Naive B cell (primary cell): ENCODE measurements at regions not wholly inside any gene's neighbourhood (a gene's known extent, or its start where the extent isn't known, plus 50 kb on each side); places are given as distances from the start of the nearest gene placed in this dataset.

Experiments used
- ATAC-seq, 2 donors: fragments of 150-1000 bp; cut with Tn5 transposase; 2 replicates each; pipeline ENCODE4 v1.10.0; 2021; ENCODE audit warnings: low read depth in 2 of 2, mild to moderate bottlenecking in 2 of 2, moderate library complexity in 2 of 2
- DNase-seq: peaks from one replicate; pipeline ENCODE4 v3.0.0; 2022
- H3K27ac Mint-ChIP-seq, 6 donors: one replicate each; pipeline ENCODE4 v1.8.0; 2020 to 2022; ENCODE audit warnings: mild to moderate bottlenecking in 6 of 6, mixed read lengths in 6 of 6, moderate library complexity in 5 of 6, inconsistent platforms in 2 of 6
- H3K27me3 Mint-ChIP-seq, 3 donors: one replicate each; pipeline ENCODE4 v1.8.0; 2021 to 2022; ENCODE audit warnings: mixed read lengths in 3 of 3, mild to moderate bottlenecking in 1 of 3
- H3K36me3 Mint-ChIP-seq, 2 donors: one replicate each; pipeline ENCODE4 v1.8.0; 2020 to 2022; ENCODE audit warnings: mixed read lengths in 2 of 2, inconsistent platforms in 1 of 2, mild to moderate bottlenecking in 1 of 2
- H3K4me1 Mint-ChIP-seq, 3 donors: one replicate each; pipeline ENCODE4 v1.8.0; 2020 to 2022; ENCODE audit warnings: mixed read lengths in 3 of 3, inconsistent platforms in 1 of 3, mild to moderate bottlenecking in 1 of 3, moderate library complexity in 1 of 3
- H3K4me3 Mint-ChIP-seq, 8 donors: one replicate each; pipeline ENCODE4 v1.8.0; 2020 to 2022; ENCODE audit warnings: mild to moderate bottlenecking in 8 of 8, mixed read lengths in 8 of 8, moderate library complexity in 8 of 8, inconsistent platforms in 2 of 8
- H3K9me3 Mint-ChIP-seq, 7 donors: one replicate each; pipeline ENCODE4 v1.8.0; 2020 to 2022; ENCODE audit warnings: mixed read lengths in 7 of 7, mild to moderate bottlenecking in 5 of 7, inconsistent platforms in 2 of 7, moderate library complexity in 1 of 7

DNA sequence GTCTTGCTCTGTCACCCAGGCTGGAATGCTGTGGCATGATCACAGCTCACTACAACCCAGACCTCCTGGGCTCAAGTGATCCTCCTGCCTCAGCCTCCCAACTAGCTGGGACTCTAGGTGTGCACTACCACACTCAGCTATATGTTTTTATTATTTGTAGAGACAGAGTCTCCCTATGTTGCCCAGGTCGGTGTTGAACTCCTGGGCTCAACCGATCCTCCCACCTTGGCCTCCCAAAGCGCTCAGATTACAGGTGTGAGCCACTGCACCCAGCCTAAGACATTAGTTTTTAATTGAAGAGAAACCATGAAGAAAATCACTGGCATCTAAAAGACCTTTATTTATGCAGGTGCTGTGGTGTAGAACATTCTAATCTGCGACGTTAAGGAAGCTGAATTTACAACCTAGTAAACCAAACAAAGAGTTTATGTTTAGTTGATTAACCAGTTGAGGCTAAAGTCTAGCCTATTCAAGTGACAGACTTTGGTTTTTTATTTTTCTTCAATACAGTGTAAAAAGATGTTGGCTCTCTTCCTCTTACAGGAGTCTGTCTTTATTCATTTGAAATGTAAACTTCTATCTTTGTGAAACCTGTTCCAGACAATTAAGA, 52.5 kb upstream of the NBL1 start:
- DNase-seq (no peak), ATAC-seq (no peak)
- Mint-ChIP-seq H3K4me3 (no peak overlapping the region), H3K27me3 (peaks cover 0 to 22% (median 10%) of the 10 kb centered on the region in 3 donors), H3K36me3 (peaks cover 0 to 1% of the 10 kb centered on the region in 2 donors), H3K27ac (no peak overlapping the region), H3K4me1 (peaks cover 6 to 7% (median 7%) of the 10 kb centered on the region in 3 donors), H3K9me3 (no peaks in the 10 kb centered on the region)

- Mint-ChIP-seq H3K4me1 (peaks cover 8 to 16% (median 12%) of the 10 kb centered on the region in 3 donors), H3K27ac (no peak overlapping the region), H3K27me3 (peaks cover 0 to 17% (median 16%) of the 10 kb centered on the region in 3 donors), H3K36me3 (no peaks in the 10 kb centered on the region), H3K4me3 (no peak overlapping the region), H3K9me3 (no peaks in the 10 kb centered on the region)
- ATAC-seq (no peak), DNase-seq (no peak)
Measured at GRCh38 chr1:19585507-19585906, 58.6 kb upstream of the NBL1 start.

- Mint-ChIP-seq H3K4me3 (peak overlapping the region in 1 of 8 donors; percentile 28), H3K27me3 (peaks cover 0 to 12% (median 0%) of the 10 kb centered on the region in 3 donors), H3K9me3 (no peaks in the 10 kb centered on the region), H3K4me1 (peaks cover 8 to 16% (median 12%) of the 10 kb centered on the region in 3 donors), H3K36me3 (no peaks in the 10 kb centered on the region), H3K27ac (peak overlapping the region in 2 of 6 donors; percentile 9 to 26)
- DNase-seq (peak; percentile 64), ATAC-seq (peak; percentile 80 to 90)
Measured at GRCh38 chr1:19582318-19582717, 61.8 kb upstream of the NBL1 start.

- peaks cover 8 to 16% (median 12%) of the 10 kb centered on the region in 3 donors for H3K4me1 Mint-ChIP-seq
- no peaks in the 10 kb centered on the region for H3K36me3 Mint-ChIP-seq
- H3K27ac Mint-ChIP-seq: peak overlapping the region in 2 of 6 donors; percentile 10 to 64
- H3K9me3 Mint-ChIP-seq: no peaks in the 10 kb centered on the region
- ATAC-seq: no peak
- H3K4me3 Mint-ChIP-seq: no peak overlapping the region
- no peak for DNase-seq
- H3K27me3 Mint-ChIP-seq: peaks cover 0 to 16% (median 0%) of the 10 kb centered on the region in 3 donors
Measured at GRCh38 chr1:19581381-19581780, 62.7 kb upstream of the NBL1 start.

DNA sequence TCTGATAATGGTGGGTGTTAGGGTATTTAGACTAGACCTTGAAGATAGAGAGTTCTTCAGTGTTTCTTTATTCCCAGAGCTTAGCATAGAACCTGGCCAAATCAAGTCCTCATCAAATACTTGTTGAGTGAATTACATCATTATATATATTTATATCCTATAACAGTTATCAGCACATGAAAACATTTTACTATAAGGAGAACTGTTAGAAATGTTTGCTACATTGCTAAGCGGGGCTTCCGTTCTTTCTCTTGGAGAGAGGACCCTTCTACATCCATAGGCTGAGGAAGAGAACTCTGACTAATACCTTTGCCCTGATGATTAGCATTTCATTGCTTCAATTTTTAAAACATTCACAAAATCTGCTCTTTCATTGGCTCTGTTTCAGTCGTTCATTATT, 66.5 kb upstream of the NBL1 start:
- H3K4me1 Mint-ChIP-seq: peaks cover 8 to 13% (median 10%) of the 10 kb centered on the region in 3 donors
- H3K27ac Mint-ChIP-seq: peak overlapping the region in 1 of 6 donors; percentile 12
- DNase-seq (no peak), ATAC-seq (no peak)
- H3K36me3 Mint-ChIP-seq: no peaks in the 10 kb centered on the region
- peaks cover 0 to 2% (median 0%) of the 10 kb centered on the region in 7 donors for H3K9me3 Mint-ChIP-seq
- H3K4me3 Mint-ChIP-seq: no peak overlapping the region
- peaks cover 9 to 19% (median 16%) of the 10 kb centered on the region in 3 donors for H3K27me3 Mint-ChIP-seq

GRCh38 chr1:19577036-19577435, 67.1 kb upstream of the NBL1 start:
- no peak for DNase-seq
- no peak for ATAC-seq
- Mint-ChIP-seq H3K4me1 (peaks cover 4 to 8% (median 8%) of the 10 kb centered on the region in 3 donors), H3K9me3 (peaks cover 0 to 2% (median 0%) of the 10 kb centered on the region in 7 donors), H3K4me3 (no peak overlapping the region), H3K36me3 (no peaks in the 10 kb centered on the region), H3K27ac (no peak overlapping the region), H3K27me3 (peaks cover 11 to 20% (median 15%) of the 10 kb centered on the region in 3 donors)

DNA sequence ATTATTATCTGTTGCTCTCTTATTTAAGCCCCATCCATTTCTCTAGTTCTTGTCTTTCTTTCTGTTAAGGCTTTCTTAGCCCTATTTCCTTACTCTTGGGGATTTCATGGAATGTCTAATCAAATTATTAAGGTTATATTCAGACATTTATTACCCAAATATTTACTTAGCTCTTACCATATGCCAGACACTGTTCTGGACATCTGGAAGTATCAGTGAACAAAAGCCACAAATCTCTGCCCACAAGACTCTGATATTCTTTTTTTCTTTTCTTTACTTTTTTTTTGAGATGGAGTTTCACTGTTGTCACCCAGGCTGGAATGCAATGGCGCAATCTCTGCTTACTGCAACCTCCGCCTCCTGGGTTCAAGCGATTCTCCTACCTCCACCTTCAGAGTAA, 74.3 kb upstream of the NBL1 start:
- Mint-ChIP-seq H3K36me3 (peaks cover 0 to 4% of the 10 kb centered on the region in 2 donors), H3K4me1 (no peaks in the 10 kb centered on the region), H3K4me3 (no peak overlapping the region), H3K9me3 (peaks cover 0 to 5% (median 1%) of the 10 kb centered on the region in 7 donors), H3K27me3 (peaks cover 10 to 18% (median 18%) of the 10 kb centered on the region in 3 donors), H3K27ac (no peak overlapping the region)
- ATAC-seq (no peak), DNase-seq (no peak)

GRCh38 chr1:19567041-19567440, 77.1 kb upstream of the NBL1 start:
- Mint-ChIP-seq H3K36me3 (peaks cover 0 to 4% of the 10 kb centered on the region in 2 donors), H3K27me3 (peaks cover 6 to 8% (median 6%) of the 10 kb centered on the region in 3 donors), H3K4me1 (no peaks in the 10 kb centered on the region), H3K27ac (peak overlapping the region in 1 of 6 donors; percentile 53), H3K4me3 (no peak overlapping the region), H3K9me3 (peaks cover 0 to 5% (median 0%) of the 10 kb centered on the region in 7 donors)
- no peak for ATAC-seq
- DNase-seq: no peak

GRCh38 chr1:19564366-19564765, 79.0 kb upstream of the CAPZB start:
- no peak for DNase-seq
- no peaks in the 10 kb centered on the region for H3K36me3 Mint-ChIP-seq
- H3K4me1 Mint-ChIP-seq: no peaks in the 10 kb centered on the region
- H3K27me3 Mint-ChIP-seq: no peaks in the 10 kb centered on the region
- no peaks in the 10 kb centered on the region for H3K9me3 Mint-ChIP-seq
- no peak overlapping the region for H3K4me3 Mint-ChIP-seq
- no peak for ATAC-seq
- peak overlapping the region in 1 of 6 donors; percentile 77 for H3K27ac Mint-ChIP-seq

GRCh38 chr1:19563324-19564097, 78.2 kb upstream of the CAPZB start:
- ATAC-seq (no peak), DNase-seq (no peak)
- H3K4me3 Mint-ChIP-seq: no peak overlapping the region
- H3K9me3 Mint-ChIP-seq: no peaks in the 10 kb centered on the region
- H3K36me3 Mint-ChIP-seq: no peaks in the 10 kb centered on the region
- no peaks in the 10 kb centered on the region for H3K4me1 Mint-ChIP-seq
- no peak overlapping the region for H3K27ac Mint-ChIP-seq
- H3K27me3 Mint-ChIP-seq: no peaks in the 10 kb centered on the region

DNA sequence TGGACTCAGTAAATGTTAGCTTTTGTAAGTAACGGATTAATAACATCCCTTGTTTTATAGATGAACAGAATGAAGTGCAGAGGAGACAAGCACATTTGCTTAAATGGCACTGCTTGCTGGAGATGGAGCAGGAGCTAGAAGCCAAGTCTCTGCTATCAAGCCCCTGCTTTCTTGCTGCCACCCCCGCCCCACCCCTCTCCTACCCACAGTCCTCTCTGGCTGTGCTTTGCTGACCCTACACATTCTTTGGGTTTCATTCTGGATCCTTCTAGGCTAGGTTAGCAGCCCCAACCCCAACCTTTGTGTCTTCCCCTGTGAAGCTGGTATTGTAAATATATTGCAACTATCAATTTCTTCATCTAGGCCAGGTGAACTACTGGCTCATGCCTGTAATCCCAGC, 77.5 kb upstream of the CAPZB start:
- no peaks in the 10 kb centered on the region for H3K9me3 Mint-ChIP-seq
- peaks cover 0 to under 1% (median 0%) of the 10 kb centered on the region in 3 donors for H3K4me1 Mint-ChIP-seq
- H3K36me3 Mint-ChIP-seq: no peaks in the 10 kb centered on the region
- H3K4me3 Mint-ChIP-seq: no peak overlapping the region
- H3K27ac Mint-ChIP-seq: no peak overlapping the region
- no peak for DNase-seq
- no peak for ATAC-seq
- H3K27me3 Mint-ChIP-seq: peaks cover 0 to 6% (median 4%) of the 10 kb centered on the region in 3 donors

DNA sequence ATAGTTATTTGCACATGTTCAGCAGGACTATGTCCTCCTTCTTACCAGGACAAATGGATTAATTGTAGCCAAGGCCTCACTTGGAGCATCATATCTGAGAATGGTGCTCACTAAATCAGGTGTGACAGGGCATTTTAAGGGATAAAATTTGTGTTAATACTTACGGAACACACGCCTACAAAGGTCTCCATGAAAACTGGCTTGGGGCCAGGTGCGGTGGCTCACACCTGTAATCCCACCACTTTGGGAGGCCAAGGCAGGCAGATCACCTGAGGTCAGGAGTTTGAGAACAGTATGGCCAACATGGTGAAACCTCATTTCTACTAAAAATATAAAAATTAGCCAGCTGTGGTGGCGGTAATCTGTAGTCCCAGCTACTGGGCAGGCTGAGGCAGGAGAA, 75.1 kb upstream of the CAPZB start:
- Mint-ChIP-seq H3K27me3 (peaks cover 0 to 12% (median 5%) of the 10 kb centered on the region in 3 donors), H3K9me3 (no peaks in the 10 kb centered on the region), H3K27ac (no peak overlapping the region), H3K36me3 (no peaks in the 10 kb centered on the region), H3K4me1 (peaks cover 0 to 4% (median 0%) of the 10 kb centered on the region in 3 donors), H3K4me3 (no peak overlapping the region)
- ATAC-seq: no peak
- no peak for DNase-seq

DNA sequence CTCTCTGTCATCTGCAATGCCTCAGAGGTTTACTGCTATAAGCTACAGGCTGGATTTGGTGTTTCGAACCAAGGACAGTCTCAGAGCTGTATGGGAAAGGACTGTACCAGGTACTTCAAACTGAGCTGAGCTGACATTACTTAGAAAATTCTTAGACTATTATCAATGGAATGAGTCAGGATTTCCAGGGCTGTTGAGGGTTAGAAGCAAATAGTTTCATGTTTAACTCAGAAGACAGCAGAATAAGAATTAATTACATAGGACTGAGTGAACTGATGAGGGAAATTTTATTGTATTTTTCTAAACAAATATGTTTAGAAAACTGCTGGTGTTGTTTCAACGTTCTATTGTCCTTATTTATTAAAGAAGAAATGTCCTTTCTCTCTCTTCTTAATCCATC, 74.3 kb upstream of the CAPZB start:
- H3K27me3 Mint-ChIP-seq: peaks cover 0 to 12% (median 5%) of the 10 kb centered on the region in 3 donors
- ATAC-seq: no peak

DNA sequence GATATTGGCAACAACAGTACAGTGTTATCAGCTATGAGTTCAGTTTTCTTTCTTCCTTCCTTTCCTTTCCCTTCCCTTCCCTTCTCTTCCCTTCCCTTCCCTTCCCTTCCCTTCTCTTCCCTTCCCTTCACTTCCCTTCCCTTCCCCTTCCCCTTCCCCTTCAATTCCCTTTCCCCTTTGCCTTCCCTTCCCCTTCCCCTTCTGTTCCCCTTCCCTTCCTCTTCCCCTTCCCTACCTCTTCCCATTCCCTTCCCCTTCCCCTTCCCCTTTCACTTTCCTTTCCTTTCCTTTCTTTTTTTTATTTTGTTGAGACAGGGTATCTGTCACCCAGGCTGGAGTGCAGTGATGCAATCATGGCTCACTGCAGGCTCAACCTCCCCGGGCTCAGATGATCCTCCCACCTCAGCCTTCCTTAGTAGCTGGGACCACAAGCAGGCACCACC, 72.3 kb upstream of the CAPZB start:
- no peak for DNase-seq

More for the DNA sequence above, 74.3 kb upstream of the CAPZB start:
- Mint-ChIP-seq H3K27ac (no peak overlapping the region), H3K9me3 (no peaks in the 10 kb centered on the region), H3K4me1 (peaks cover 0 to 4% (median 0%) of the 10 kb centered on the region in 3 donors), H3K4me3 (no peak overlapping the region), H3K36me3 (no peaks in the 10 kb centered on the region)
- DNase-seq: no peak

More for the DNA sequence above, 72.3 kb upstream of the CAPZB start:
- Mint-ChIP-seq H3K4me3 (no peak overlapping the region), H3K27ac (peak overlapping the region in 2 of 6 donors; percentile 29 to 72), H3K9me3 (peaks cover 0 to 3% (median 0%) of the 10 kb centered on the region in 7 donors), H3K27me3 (peaks cover 8 to 19% (median 11%) of the 10 kb centered on the region in 3 donors), H3K4me1 (peaks cover 0 to 4% (median 0%) of the 10 kb centered on the region in 3 donors), H3K36me3 (no peaks in the 10 kb centered on the region)
- ATAC-seq: no peak
